ENCODE measurements at regions not wholly inside any gene's neighbourhood (a gene's known extent, or its start where the extent isn't known, plus 50 kb on each side); places are given as distances from the start of the nearest gene placed in this dataset.

- TF ChIP-seq CTCF (IDR thresholded peaks at IDR 0.05; ENCODE audit: borderline replicate concordance, control extremely low read depth, extremely low read depth, insufficient read depth, missing control alignments) = no peak
These were observed 92.2 kb upstream of the RAD23B start for GRCh38 chr9:107190936-107191290.

GRCh38 chr9:107193251-107193650 lies 89.8 kb upstream of the RAD23B start:
- in situ Hi-C loops (cut with MboI; ENCODE audit: low sequenced_read_pairs, unreplicated experiment) = no loop called here
- no peak for DNase-seq (ENCODE audit: low spot score)
- TF ChIP-seq CTCF (IDR thresholded peaks at IDR 0.05; ENCODE audit: borderline replicate concordance, control extremely low read depth, extremely low read depth, insufficient read depth, missing control alignments) = no peak

More at GRCh38 chr9:107190936-107191290, 92.2 kb upstream of the RAD23B start:
- in situ Hi-C loops (cut with MboI; ENCODE audit: low sequenced_read_pairs, unreplicated experiment) = no loop called here
- no peak for DNase-seq (ENCODE audit: low spot score)

- DNase-seq (ENCODE audit: low spot score) = no peak
- in situ Hi-C loops (cut with MboI; ENCODE audit: low sequenced_read_pairs, unreplicated experiment) = no loop called here
- TF ChIP-seq CTCF (IDR thresholded peaks at IDR 0.05; ENCODE audit: borderline replicate concordance, control extremely low read depth, extremely low read depth, insufficient read depth, missing control alignments) = no peak
These were observed 84.4 kb upstream of the RAD23B start for GRCh38 chr9:107198718-107199117.

GRCh38 chr9:107208121-107208520 lies 75.0 kb upstream of the RAD23B start:
- no peak for DNase-seq (ENCODE audit: low spot score)

GRCh38 chr9:107210775-107211174 lies 72.3 kb upstream of the RAD23B start:
- in situ Hi-C loops (cut with MboI; ENCODE audit: low sequenced_read_pairs, unreplicated experiment) = no loop called here
- DNase-seq (ENCODE audit: low spot score) = no peak
- no peak for TF ChIP-seq CTCF (IDR thresholded peaks at IDR 0.05; ENCODE audit: borderline replicate concordance, control extremely low read depth, extremely low read depth, insufficient read depth, missing control alignments)

More at GRCh38 chr9:107208121-107208520, 75.0 kb upstream of the RAD23B start:
- in situ Hi-C loops (cut with MboI; ENCODE audit: low sequenced_read_pairs, unreplicated experiment) = no loop called here
- TF ChIP-seq CTCF (IDR thresholded peaks at IDR 0.05; ENCODE audit: borderline replicate concordance, control extremely low read depth, extremely low read depth, insufficient read depth, missing control alignments) = no peak

GRCh38 chr9:107211284-107211923 lies 71.7 kb upstream of the RAD23B start:
- DNase-seq (ENCODE audit: low spot score) = no peak
- no peak for TF ChIP-seq CTCF (IDR thresholded peaks at IDR 0.05; ENCODE audit: borderline replicate concordance, control extremely low read depth, extremely low read depth, insufficient read depth, missing control alignments)
- in situ Hi-C loops (cut with MboI; ENCODE audit: low sequenced_read_pairs, unreplicated experiment) = no loop called here

All from GM13976 (cell line).